ENCODE measurements at regions not wholly inside any gene's neighbourhood (a gene's known extent, or its start where the extent isn't known, plus 50 kb on each side); places are given as distances from the start of the nearest gene placed in this dataset.

DNA sequence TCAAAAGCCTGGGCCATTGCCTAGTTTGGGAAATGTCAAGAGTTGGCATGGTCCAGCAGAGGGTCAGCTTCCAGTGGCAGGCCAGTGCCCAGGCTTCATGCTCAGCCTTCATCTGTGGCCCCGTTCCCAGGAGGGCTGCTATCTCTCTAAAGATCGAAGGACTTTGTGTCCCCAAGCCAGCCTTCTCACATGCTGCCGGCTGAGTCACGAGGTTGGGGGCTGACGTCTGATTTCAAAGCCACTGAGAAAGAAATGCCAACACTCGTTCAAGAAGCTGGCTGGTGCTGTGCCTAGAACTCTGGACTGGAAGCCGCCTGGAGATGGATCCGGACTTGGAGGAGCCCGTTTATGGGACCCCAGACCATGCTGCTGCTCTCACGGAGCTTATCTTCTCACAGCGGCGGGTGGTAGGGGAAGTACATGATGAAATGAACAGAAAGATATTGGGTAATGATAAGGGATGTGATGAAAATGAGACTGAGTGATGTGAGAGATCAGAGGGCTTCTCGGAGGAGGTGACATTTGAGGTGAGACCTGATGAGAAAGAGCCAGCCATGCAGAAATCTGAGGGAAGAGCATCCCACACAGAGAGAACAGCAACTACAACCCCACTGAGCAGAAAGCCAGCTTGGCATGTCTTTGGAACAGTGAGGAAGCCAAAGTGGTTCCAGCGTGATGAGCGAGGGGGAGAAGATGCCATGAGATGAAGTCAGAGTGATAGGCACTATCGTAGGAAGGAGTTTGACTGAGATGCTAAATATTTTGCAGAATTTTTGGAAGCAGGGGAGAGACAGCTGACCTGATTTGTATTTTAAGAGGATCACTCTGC is 54.9 kb upstream of the BOD1 start (continued):
- TF ChIP-seq DNMT1 (IDR thresholded peaks at IDR 0.05) (no peak), MAFF (IDR thresholded peaks at IDR 0.05; ENCODE audit: low read length) (no peak), FOSL1 (tag; conservative IDR thresholded peaks at IDR 0.05) (peak; percentile 81), HIVEP1 (CRISPR knock-in tag; IDR thresholded peaks at IDR 0.05) (peak; percentile 6; the same call in 1 of the 2 replicates), RCOR1 (IDR thresholded peaks at IDR 0.05; ENCODE audit: borderline replicate concordance in 1 of 2, low read depth in 2 of 2, low read length in 2 of 2) (peak in 1 of 2 experiments; percentile 64; a peak in 1 of 4 replicates), ARID1B (IDR thresholded peaks at IDR 0.05) (peak; percentile 66; the same call in 1 of the 2 replicates), SMARCA5 (IDR thresholded peaks at IDR 0.05) (peak; percentile 98; the same call in 1 of the 2 replicates), MEIS2 (IDR thresholded peaks at IDR 0.05; ENCODE audit: partially characterized antibody) (peak; percentile 63), GTF2E2 (tag; IDR thresholded peaks at IDR 0.05) (no peak), EP300 (IDR thresholded peaks at IDR 0.05; ENCODE audit: low read length) (peak; percentile 75; the same call in 1 of the 2 replicates), PHB (CRISPR knock-in tag; IDR thresholded peaks at IDR 0.05) (0 out of 2 replicates have a peak, but pooled peaks have one; percentile 42), POLR2H (tag; IDR thresholded peaks at IDR 0.05; ENCODE audit: low read depth) (peak; percentile 27; the same call in 1 of the 2 replicates), SAFB2 (IDR thresholded peaks at IDR 0.05; ENCODE audit: borderline replicate concordance, low read depth, low read length, severe bottlenecking) (no peak), CEBPG (CRISPR knock-in tag; IDR thresholded peaks at IDR 0.05) (peak; percentile 80), CEBPG (tag; conservative IDR thresholded peaks at IDR 0.05 in 1 of 2, IDR thresholded peaks at IDR 0.05 in 1 of 2) (peak; percentile 84 to 97), SIN3A (IDR thresholded peaks at IDR 0.05; ENCODE audit: borderline replicate concordance in 2 of 2, control insufficient read depth in 1 of 2, low read depth in 2 of 2, low read length in 2 of 2) (no peak), ZBED1 (IDR thresholded peaks at IDR 0.05) (no peak), SMAD4 (CRISPR knock-in tag; conservative IDR thresholded peaks at IDR 0.05) (peak; percentile 92), E2F1 (CRISPR knock-in tag; IDR thresholded peaks at IDR 0.05) (no peak), MBD1 (CRISPR knock-in tag; IDR thresholded peaks at IDR 0.05) (no peak), ELF2 (CRISPR knock-in tag; IDR thresholded peaks at IDR 0.05) (peak; percentile 78), ZC3H8 (IDR thresholded peaks at IDR 0.05) (no peak)
- TF ChIP-seq, protein P1, sequence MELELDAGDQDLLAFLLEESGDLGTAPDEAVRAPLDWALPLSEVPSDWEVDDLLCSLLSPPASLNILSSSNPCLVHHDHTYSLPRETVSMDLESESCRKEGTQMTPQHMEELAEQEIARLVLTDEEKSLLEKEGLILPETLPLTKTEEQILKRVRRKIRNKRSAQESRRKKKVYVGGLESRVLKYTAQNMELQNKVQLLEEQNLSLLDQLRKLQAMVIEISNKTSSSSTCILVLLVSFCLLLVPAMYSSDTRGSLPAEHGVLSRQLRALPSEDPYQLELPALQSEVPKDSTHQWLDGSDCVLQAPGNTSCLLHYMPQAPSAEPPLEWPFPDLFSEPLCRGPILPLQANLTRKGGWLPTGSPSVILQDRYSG (tag; conservative IDR thresholded peaks at IDR 0.05; ENCODE audit: low read depth) = peak; percentile 61
- TF ChIP-seq, protein P2, sequence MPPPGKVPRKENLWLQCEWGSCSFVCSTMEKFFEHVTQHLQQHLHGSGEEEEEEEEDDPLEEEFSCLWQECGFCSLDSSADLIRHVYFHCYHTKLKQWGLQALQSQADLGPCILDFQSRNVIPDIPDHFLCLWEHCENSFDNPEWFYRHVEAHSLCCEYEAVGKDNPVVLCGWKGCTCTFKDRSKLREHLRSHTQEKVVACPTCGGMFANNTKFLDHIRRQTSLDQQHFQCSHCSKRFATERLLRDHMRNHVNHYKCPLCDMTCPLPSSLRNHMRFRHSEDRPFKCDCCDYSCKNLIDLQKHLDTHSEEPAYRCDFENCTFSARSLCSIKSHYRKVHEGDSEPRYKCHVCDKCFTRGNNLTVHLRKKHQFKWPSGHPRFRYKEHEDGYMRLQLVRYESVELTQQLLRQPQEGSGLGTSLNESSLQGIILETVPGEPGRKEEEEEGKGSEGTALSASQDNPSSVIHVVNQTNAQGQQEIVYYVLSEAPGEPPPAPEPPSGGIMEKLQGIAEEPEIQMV (tag; conservative IDR thresholded peaks at IDR 0.05; ENCODE audit: low read depth) = peak; percentile 44; the same call in 1 of the 2 replicates

Measured in K562 (cell line).